SK-N-SH treated with all-trans-retinoic acid at 6 μM for 48 hours (cell line): ENCODE measurements at regions not wholly inside any gene's neighbourhood (a gene's known extent, or its start where the extent isn't known, plus 50 kb on each side); places are given as distances from the start of the nearest gene placed in this dataset.

Source experiments
- BACH2 ChIP-seq: fragments of 250-450 bp; sonication (Bioruptor Pico); IDR thresholded peaks from 2 replicates; pipeline ENCODE4 v1.9.0; 2021; ENCODE audit warnings: mild to moderate bottlenecking, borderline replicate concordance
- OSR1 ChIP-seq: fragments of 250-450 bp; sonication (Bioruptor Pico); IDR thresholded peaks from 2 replicates; pipeline ENCODE4 v1.8.0; 2022; ENCODE audit warnings: moderate library complexity, mild to moderate bottlenecking, inconsistent platforms
- TCF4 ChIP-seq: fragments of 250-450 bp; sonication (Bioruptor Pico); IDR thresholded peaks from 2 replicates; pipeline ENCODE4 v1.8.0; 2021; ENCODE audit warnings: mild to moderate bottlenecking, moderate library complexity, borderline replicate concordance
- TOX ChIP-seq: fragments of 250-450 bp; sonication (Bioruptor Pico); IDR thresholded peaks from 2 replicates; pipeline ENCODE4 v1.8.0; 2021; ENCODE audit warnings: mild to moderate bottlenecking, moderate library complexity, borderline replicate concordance
- ZFP3 ChIP-seq: fragments of 250-450 bp; sonication (Bioruptor Pico); IDR thresholded peaks from 2 replicates; pipeline ENCODE4 v1.5.0; 2020; ENCODE audit warnings: mild to moderate bottlenecking, moderate library complexity
- ZNF565 ChIP-seq: fragments of 450-650 bp; formaldehyde crosslinking; conservative IDR thresholded peaks from 2 replicates; pipeline ENCODE4 v1.5.0; 2020; ENCODE audit warnings: low read depth, mild to moderate bottlenecking, moderate library complexity
- TF ChIP-seq, protein P1 (sequence below): fragments of 250-450 bp; sonication (Bioruptor Pico); IDR thresholded peaks from 2 replicates; pipeline ENCODE4 v1.8.0; 2020; ENCODE audit warnings: mild to moderate bottlenecking, moderate library complexity, borderline replicate concordance

GRCh38 chr1:43065191-43065590, 106.5 kb upstream of the SLC2A1 start:
- no peak for TF ChIP-seq ZFP3
- no peak for TF ChIP-seq TOX (CRISPR knock-in tag)
- TF ChIP-seq, protein P1, sequence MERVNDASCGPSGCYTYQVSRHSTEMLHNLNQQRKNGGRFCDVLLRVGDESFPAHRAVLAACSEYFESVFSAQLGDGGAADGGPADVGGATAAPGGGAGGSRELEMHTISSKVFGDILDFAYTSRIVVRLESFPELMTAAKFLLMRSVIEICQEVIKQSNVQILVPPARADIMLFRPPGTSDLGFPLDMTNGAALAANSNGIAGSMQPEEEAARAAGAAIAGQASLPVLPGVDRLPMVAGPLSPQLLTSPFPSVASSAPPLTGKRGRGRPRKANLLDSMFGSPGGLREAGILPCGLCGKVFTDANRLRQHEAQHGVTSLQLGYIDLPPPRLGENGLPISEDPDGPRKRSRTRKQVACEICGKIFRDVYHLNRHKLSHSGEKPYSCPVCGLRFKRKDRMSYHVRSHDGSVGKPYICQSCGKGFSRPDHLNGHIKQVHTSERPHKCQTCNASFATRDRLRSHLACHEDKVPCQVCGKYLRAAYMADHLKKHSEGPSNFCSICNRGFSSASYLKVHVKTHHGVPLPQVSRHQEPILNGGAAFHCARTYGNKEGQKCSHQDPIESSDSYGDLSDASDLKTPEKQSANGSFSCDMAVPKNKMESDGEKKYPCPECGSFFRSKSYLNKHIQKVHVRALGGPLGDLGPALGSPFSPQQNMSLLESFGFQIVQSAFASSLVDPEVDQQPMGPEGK (CRISPR knock-in tag), result no peak
- no peak for TF ChIP-seq BACH2 (CRISPR knock-in tag)
- TF ChIP-seq OSR1, result no peak
- no peak for TF ChIP-seq ZNF565 (CRISPR knock-in tag)
- TF ChIP-seq TCF4 (CRISPR knock-in tag), result no peak
